ENCODE measurements at regions not wholly inside any gene's neighbourhood (a gene's known extent, or its start where the extent isn't known, plus 50 kb on each side); places are given as distances from the start of the nearest gene placed in this dataset.

DNA sequence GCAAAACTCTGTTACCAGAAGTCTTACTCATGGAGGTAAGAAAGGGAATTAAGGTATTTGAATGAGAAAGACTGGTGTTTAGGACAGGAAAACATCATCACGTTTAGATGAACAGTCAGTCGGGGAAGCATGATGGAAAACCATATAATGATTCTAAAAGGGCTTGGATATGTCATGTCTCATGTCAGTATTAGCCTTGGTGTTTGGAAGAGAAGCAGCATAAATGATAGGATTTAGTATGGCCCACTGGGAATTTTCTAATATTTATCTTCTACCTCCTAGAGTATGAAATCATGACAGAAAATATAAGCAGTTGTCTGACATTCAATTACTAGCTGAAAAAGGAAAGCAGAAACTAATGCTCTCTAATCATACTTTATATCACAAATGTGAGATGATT is 1643.6 kb upstream of the CELF4 start:
- no peak for TF ChIP-seq CTCF (IDR thresholded peaks at IDR 0.05; ENCODE audit: insufficient read depth, low read depth, low read length)
- no peak for TF ChIP-seq EZH2 (IDR thresholded peaks at IDR 0.05; ENCODE audit: insufficient read depth, low read length)
